AG04449 (cell line): ENCODE measurements at regions not wholly inside any gene's neighbourhood (a gene's known extent, or its start where the extent isn't known, plus 50 kb on each side); places are given as distances from the start of the nearest gene placed in this dataset.

Experiments used
- CTCF ChIA-PET: fragments of 350-600 bp; formaldehyde crosslinking; extraction: SDS; loops from one replicate; lab custom pipeline; 2021; ENCODE audit warnings: antibody characterized with exemption; lab: Yijun Ruan, JAX
- POLR2A ChIA-PET: fragments of 400-600, 350-600 bp; formaldehyde crosslinking; extraction: SDS; loops from one replicate; lab custom pipeline; 2020; ENCODE audit warnings: antibody characterized with exemption, inconsistent platforms; lab: Yijun Ruan, JAX
- DNase-seq: peaks from one replicate; pipeline ENCODE4 v3.0.0-alpha.2; 2010; ENCODE audit warnings: low read depth, low spot score
- H3K4me3 ChIP-seq: 2 replicates; pipeline ENCODE4 v1.5.1; 2011; ENCODE audit warnings: low read depth, mild to moderate bottlenecking, control low read depth, low read length
- CTCF ChIP-seq: IDR thresholded peaks from one replicate; pipeline ENCODE4 v1.5.1; 2011; ENCODE audit warnings: mild to moderate bottlenecking, moderate library complexity, low read length, control low read depth, inconsistent platforms; ENCODE audit not compliant: insufficient read depth; ENCODE audit errors: missing control alignments

- TF ChIP-seq CTCF, result no peak
- H3K4me3 ChIP-seq, result no peak overlapping the region
- DNase-seq, result no peak
- ChIA-PET POLR2A (no interaction called here), CTCF (interaction anchor here (1.4 kb wide), 1 partner anchor 10 kb away, joined by 4 read pairs; no protein-coding TSS in a partner anchor)
These were observed 259.9 kb downstream of the EFNB2 start for GRCh38 chr13:106275446-106276032.

- DNase-seq, result peak; percentile 7
- POLR2A ChIA-PET, result no interaction called here
- H3K4me3 ChIP-seq, result no peak overlapping the region
- TF ChIP-seq CTCF, result no peak
- CTCF ChIA-PET, result no interaction called here
These were observed 260.8 kb downstream of the EFNB2 start for GRCh38 chr13:106274551-106275203.

- CTCF ChIA-PET, result interaction anchor here (1.2 kb wide), 1 partner anchor 17 kb away, joined by 3 read pairs; no protein-coding TSS in a partner anchor
- POLR2A ChIA-PET, result no interaction called here
- no peak for TF ChIP-seq CTCF
- H3K4me3 ChIP-seq, result no peak overlapping the region
- DNase-seq, result no peak
These were observed 271.7 kb downstream of the EFNB2 start for GRCh38 chr13:106263801-106264200.

GRCh38 chr13:106262886-106263285 is 272.6 kb downstream of the EFNB2 start:
- no peak overlapping the region for H3K4me3 ChIP-seq
- ChIA-PET POLR2A (no interaction called here), CTCF (interaction anchor here (1.2 kb wide), 1 partner anchor 16 kb away, joined by 3 read pairs; no protein-coding TSS in a partner anchor)
- no peak for DNase-seq
- no peak for TF ChIP-seq CTCF

GRCh38 chr13:106261450-106261849 is 274.0 kb downstream of the EFNB2 start:
- ChIA-PET POLR2A (no interaction called here), CTCF (no interaction called here)
- no peak overlapping the region for H3K4me3 ChIP-seq
- no peak for DNase-seq
- no peak for TF ChIP-seq CTCF

GRCh38 chr13:106260352-106260751 is 275.1 kb downstream of the EFNB2 start:
- no peak for TF ChIP-seq CTCF
- ChIA-PET POLR2A (no interaction called here), CTCF (no interaction called here)
- DNase-seq, result no peak
- H3K4me3 ChIP-seq, result no peak overlapping the region
